Mucosa of descending colon (tissue), 3 donors: ENCODE measurements at regions not wholly inside any gene's neighbourhood (a gene's known extent, or its start where the extent isn't known, plus 50 kb on each side); places are given as distances from the start of the nearest gene placed in this dataset.

Source experiments
- ATAC-seq: fragments of 200-7000 bp; cut with Tn5 transposase; one replicate; pipeline ENCODE4 v1.9.1; 2020; ENCODE audit warnings: mild to moderate bottlenecking, moderate library complexity
- DNase-seq, 3 donors: peaks; one replicate each; pipeline ENCODE4 v3.0.0-alpha.2; 2020
- H3K36me3 ChIP-seq: fragments of 200-600 bp; one replicate; pipeline ENCODE4 v1.8.0; 2021; ENCODE audit warnings: low read depth, mild to moderate bottlenecking
- H3K4me1 ChIP-seq: fragments of 200-600 bp; one replicate; pipeline ENCODE4 v1.8.0; 2021; ENCODE audit warnings: low read depth, mild to moderate bottlenecking
- H3K4me3 ChIP-seq: fragments of 200-600 bp; one replicate; pipeline ENCODE4 v1.8.0; 2021; ENCODE audit warnings: mild to moderate bottlenecking
- H3K9me3 ChIP-seq: fragments of 200-600 bp; one replicate; pipeline ENCODE4 v1.8.0; 2021; ENCODE audit warnings: mild to moderate bottlenecking
- intact Hi-C, 2 donors: fragments of 100-400 bp; cut with DNase I in 1 of 2; cut with micrococcal nuclease in 1 of 2; formaldehyde crosslinking; loops; one replicate each; pipeline versions ENCODE4 v1.11.0 to v1.11.1; 2022; cut with DNase I, micrococcal nuclease
- TF ChIP-seq, protein P1 (sequence below): fragments of 200-600 bp; IDR thresholded peaks from one replicate; pipeline ENCODE4 v1.8.0; 2022; ENCODE audit warnings: antibody characterized with exemption, mild to moderate bottlenecking
- donor health status: DM: no; HTN: no; CAD: no; lungs with moderate emphysema.
- donor health status: DM: no; HTN: no; CAD: no.
- donor health status: DM: no; HTN: yes; CAD: no.

DNA sequence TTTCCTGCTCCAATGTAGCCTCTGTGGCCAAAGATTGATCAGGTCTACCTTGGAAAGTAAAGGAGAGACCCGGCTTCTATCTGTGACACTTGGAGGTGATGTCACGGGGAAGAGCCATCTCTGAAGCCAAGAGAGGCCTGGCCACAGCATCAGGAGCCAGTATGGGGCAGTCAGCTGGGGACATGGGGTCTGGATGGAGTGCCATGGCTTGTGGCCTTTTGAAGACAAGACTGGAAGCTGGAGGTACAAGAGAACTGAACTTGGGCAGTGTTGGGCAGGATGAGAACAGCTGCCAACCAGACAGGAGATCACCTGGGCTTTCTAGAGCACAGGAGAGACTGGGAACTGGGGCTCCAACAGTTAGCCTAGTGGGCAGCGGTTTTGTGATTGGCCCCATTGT, 190.7 kb downstream of the TENT4A start:
- Histone ChIP-seq H3K9me3 (no peaks in the 10 kb centered on the region), H3K36me3 (no peaks in the 10 kb centered on the region), H3K4me3 (no peak overlapping the region), H3K4me1 (peaks cover 3% of the 10 kb centered on the region)
- intact Hi-C loops, result no loop called here
- no peak for ATAC-seq
- TF ChIP-seq, protein P1, sequence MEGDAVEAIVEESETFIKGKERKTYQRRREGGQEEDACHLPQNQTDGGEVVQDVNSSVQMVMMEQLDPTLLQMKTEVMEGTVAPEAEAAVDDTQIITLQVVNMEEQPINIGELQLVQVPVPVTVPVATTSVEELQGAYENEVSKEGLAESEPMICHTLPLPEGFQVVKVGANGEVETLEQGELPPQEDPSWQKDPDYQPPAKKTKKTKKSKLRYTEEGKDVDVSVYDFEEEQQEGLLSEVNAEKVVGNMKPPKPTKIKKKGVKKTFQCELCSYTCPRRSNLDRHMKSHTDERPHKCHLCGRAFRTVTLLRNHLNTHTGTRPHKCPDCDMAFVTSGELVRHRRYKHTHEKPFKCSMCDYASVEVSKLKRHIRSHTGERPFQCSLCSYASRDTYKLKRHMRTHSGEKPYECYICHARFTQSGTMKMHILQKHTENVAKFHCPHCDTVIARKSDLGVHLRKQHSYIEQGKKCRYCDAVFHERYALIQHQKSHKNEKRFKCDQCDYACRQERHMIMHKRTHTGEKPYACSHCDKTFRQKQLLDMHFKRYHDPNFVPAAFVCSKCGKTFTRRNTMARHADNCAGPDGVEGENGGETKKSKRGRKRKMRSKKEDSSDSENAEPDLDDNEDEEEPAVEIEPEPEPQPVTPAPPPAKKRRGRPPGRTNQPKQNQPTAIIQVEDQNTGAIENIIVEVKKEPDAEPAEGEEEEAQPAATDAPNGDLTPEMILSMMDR, result no peak
- DNase-seq, result no peak

DNA sequence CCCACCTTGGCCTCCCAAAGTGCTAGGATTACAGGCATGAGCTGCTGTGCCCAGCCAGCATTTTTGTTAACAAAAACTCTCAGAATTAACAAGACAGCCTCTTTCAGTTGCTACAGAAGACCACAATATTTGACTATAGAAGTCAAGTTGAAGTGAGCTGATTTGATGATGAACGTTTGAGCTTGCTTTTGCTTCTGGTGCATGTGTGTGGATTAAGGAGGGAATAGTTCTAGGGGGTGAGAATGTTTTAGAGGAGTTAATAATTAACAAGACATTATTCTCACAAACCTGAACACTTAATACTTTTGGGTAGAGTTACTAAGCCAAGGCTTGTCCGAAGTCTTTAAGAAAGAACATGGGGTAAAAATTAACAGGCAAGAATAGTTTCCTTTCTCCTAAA, 191.6 kb downstream of the TENT4A start:
- ATAC-seq (no peak), DNase-seq (no peak)
- H3K36me3 ChIP-seq, result no peaks in the 10 kb centered on the region
- intact Hi-C loops, result no loop called here
- H3K9me3 ChIP-seq, result no peaks in the 10 kb centered on the region
- H3K4me1 ChIP-seq, result peaks cover 3% of the 10 kb centered on the region
- TF ChIP-seq, protein P1, result no peak
- H3K4me3 ChIP-seq, result no peak overlapping the region

DNA sequence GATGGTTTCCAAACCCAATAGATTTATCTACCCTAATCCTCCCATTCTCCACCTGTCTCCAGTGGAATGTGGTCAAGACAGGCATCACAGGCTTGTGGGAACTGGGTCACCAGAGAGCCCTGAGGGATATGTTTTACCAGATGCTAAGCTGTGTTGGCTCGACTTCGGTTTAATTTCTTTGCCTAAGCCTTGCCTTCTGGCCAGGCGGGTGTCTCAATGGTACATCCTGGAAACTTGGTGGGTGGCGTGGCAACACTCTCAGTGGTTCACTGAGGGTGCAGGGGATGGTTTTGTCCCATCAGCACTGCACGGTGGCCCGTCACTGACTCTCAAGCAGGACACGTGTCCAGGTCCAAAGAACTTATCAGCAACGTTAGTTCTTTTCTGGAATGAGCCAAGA, 192.2 kb downstream of the TENT4A start:
- TF ChIP-seq, protein P1, result no peak
- Histone ChIP-seq H3K4me3 (no peak overlapping the region), H3K36me3 (no peaks in the 10 kb centered on the region), H3K4me1 (peaks cover 3% of the 10 kb centered on the region), H3K9me3 (no peaks in the 10 kb centered on the region)
- ATAC-seq, result no peak
- no peak for DNase-seq
- intact Hi-C loops, result no loop called here

DNA sequence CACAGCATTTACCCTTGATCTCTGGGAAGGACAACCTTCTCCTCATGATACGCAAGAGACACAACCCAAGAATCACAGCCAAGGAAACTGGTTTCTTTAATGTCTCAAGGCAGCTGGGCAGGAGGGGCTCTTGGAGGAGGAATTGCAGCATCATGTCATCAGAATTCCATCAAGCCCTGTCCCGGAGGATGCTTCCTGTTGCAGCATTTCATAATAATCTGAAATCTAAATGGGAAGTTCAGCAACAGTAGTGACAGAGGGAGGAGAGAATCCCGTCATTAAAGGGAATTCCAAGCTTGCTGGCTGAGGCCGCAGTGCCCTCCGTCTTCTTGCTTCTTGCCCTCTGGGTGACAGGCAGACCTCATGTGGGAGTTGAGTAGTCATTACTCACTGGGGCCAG, 192.7 kb downstream of the TENT4A start:
- H3K4me3 ChIP-seq, result no peak overlapping the region
- H3K9me3 ChIP-seq, result no peaks in the 10 kb centered on the region
- no peaks in the 10 kb centered on the region for H3K36me3 ChIP-seq
- TF ChIP-seq, protein P1, result no peak
- peaks cover 2% of the 10 kb centered on the region for H3K4me1 ChIP-seq
- ATAC-seq (no peak), DNase-seq (no peak)
- intact Hi-C loops, result no loop called here

DNA sequence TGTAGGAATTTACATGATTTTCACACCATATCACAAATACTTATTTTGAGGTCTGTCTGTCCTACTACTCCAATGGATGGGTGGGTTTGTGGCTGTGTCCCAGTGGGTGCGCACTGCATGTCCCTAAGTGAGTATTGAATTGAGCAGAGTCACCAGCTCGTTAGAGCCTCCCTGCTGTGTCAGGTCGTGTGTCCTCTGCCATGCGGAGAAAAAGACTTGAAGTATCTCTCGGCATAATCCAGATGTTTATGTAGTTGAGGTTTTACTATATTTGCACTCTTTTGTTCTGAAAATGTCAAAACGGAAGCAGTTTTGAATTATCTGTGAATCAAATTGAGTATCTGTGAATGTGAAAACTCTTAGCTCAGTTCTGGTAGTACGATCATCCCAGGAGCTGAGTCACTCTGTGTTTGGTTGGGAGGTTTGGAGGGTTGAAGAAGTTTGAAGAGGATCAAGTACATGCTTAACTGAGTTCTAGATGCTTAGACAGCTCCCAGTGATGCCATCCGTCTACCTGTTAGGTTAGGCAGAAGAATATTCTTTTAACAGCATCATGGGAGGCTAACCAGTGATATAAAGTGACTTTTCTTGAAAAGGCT, 194.2 kb downstream of the TENT4A start:
- DNase-seq (no peak), ATAC-seq (no peak)
- Histone ChIP-seq H3K4me1 (no peaks in the 10 kb centered on the region), H3K9me3 (no peaks in the 10 kb centered on the region), H3K36me3 (no peaks in the 10 kb centered on the region), H3K4me3 (no peak overlapping the region)
- intact Hi-C loops, result no loop called here
- TF ChIP-seq, protein P1, result no peak

DNA sequence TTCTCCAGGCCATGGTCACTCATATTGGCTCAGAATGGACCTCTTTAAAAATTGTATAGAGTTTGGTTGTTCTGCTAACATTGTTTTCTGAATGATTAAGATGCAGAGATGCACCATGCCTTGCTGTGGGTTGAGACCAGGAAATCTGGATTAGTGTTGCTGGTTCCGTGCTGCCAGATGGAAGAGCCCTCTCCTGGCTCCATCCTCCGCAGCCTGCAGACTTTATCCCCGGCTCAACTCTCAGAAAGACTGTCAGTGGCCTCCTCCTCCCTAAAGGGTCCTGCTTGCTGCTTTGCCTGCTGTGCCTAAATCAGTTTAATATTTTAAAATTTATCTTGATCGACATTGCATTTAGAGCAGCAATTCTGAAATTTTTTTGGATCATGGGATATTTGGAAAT, 196.7 kb downstream of the TENT4A start:
- no peak for ATAC-seq

More for the DNA sequence above, 196.7 kb downstream of the TENT4A start:
- TF ChIP-seq, protein P1, result no peak
- Histone ChIP-seq H3K36me3 (no peaks in the 10 kb centered on the region), H3K4me3 (no peak overlapping the region), H3K9me3 (no peaks in the 10 kb centered on the region), H3K4me1 (no peaks in the 10 kb centered on the region)
- intact Hi-C loops, result no loop called here
- no peak for DNase-seq
